ENCODE measurements at regions not wholly inside any gene's neighbourhood (a gene's known extent, or its start where the extent isn't known, plus 50 kb on each side); places are given as distances from the start of the nearest gene placed in this dataset.
A peak's percentile ranks its signal among the peaks of the same experiment; 100 is the strongest.
"Not testable (repeated sequence)": the region's sequence is repeated elsewhere in the genome, so short reads cannot be mapped to it uniquely, and the experiment has no call there.

GRCh38 chr18:56282234-56283104, 355.9 kb downstream of the TXNL1 start:
- no CpG with 5 or more reads among the region's 8 CpGs for WGBS (ENCODE audit: extremely low coverage, insufficient coverage, low lambda C conversion rate)
- Histone ChIP-seq H3K4ac (ENCODE audit: low read depth, low read length) (no peak overlapping the region), H3K4me3 (ENCODE audit: low read length) (no peak overlapping the region), H2BK120ac (ENCODE audit: low read depth, low read length) (no peak overlapping the region), H4K5ac (ENCODE audit: low read length) (no peak overlapping the region), H2BK15ac (replicated peaks; ENCODE audit: low read depth) (no peak overlapping the region), H3K27me3 (ENCODE audit: insufficient read depth, low read length, poor library complexity) (no peaks in the 10 kb centered on the region), H3K27ac (ENCODE audit: low read depth, low read length) (no peak overlapping the region), H3K4me2 (ENCODE audit: low read length) (no peak overlapping the region), H2BK5ac (ENCODE audit: low read length) (no peak overlapping the region), H3K36me3 (ENCODE audit: control insufficient read depth, insufficient read depth, low read length) (no peaks in the 10 kb centered on the region), H3K9ac (ENCODE audit: low read length) (no peak overlapping the region), H3K79me2 (ENCODE audit: control insufficient read depth, insufficient read depth, low read length) (no peaks in the 10 kb centered on the region), H3K79me1 (ENCODE audit: low read length) (no peaks in the 10 kb centered on the region), H3K18ac (ENCODE audit: low read length) (no peak overlapping the region), H3K23ac (ENCODE audit: low read length) (no peak overlapping the region), H4K8ac (ENCODE audit: low read depth, low read length) (no peak overlapping the region), H3K4me1 (ENCODE audit: control insufficient read depth, low read depth, low read length) (no peaks in the 10 kb centered on the region), H2AK5ac (ENCODE audit: low read length) (no peak overlapping the region), H3K56ac (ENCODE audit: low read length) (no peak overlapping the region)
- DNase-seq = no peak

DNA sequence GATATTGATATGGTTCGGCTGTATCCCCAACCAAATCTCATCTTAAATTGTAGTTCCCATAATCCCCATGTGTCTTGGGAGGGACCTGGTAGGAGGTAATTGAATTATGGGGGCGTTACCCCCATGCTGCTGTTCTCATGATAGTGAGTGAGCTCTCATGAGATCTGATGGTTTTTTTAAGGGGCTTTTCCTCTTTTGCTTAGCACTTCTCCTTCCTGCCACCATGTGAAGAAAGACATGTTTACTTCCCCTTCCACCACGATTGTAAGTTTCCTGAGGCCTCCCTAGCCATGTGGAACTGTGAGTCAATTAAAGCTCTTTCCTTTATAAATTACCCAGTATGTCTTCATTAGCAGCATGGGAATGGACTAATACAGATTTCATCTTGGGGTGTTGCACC, 358.6 kb downstream of the TXNL1 start:
- H3K18ac ChIP-seq (ENCODE audit: low read length); H3K56ac ChIP-seq (ENCODE audit: low read length); H4K5ac ChIP-seq (ENCODE audit: low read length); H3K23ac ChIP-seq (ENCODE audit: low read length); H3K4me3 ChIP-seq (ENCODE audit: low read length); H2BK5ac ChIP-seq (ENCODE audit: low read length); H3K36me3 ChIP-seq (ENCODE audit: control insufficient read depth, insufficient read depth, low read length); H3K4me2 ChIP-seq (ENCODE audit: low read length); H2AK5ac ChIP-seq (ENCODE audit: low read length); H3K4me1 ChIP-seq (ENCODE audit: control insufficient read depth, low read depth, low read length); H3K79me2 ChIP-seq (ENCODE audit: control insufficient read depth, insufficient read depth, low read length); DNase-seq; H3K79me1 ChIP-seq (ENCODE audit: low read length); H3K4ac ChIP-seq (ENCODE audit: low read depth, low read length); H2BK120ac ChIP-seq (ENCODE audit: low read depth, low read length); H4K8ac ChIP-seq (ENCODE audit: low read depth, low read length); H2BK15ac ChIP-seq (replicated peaks; ENCODE audit: low read depth); H3K27ac ChIP-seq (ENCODE audit: low read depth, low read length); H3K9ac ChIP-seq (ENCODE audit: low read length); H3K27me3 ChIP-seq (ENCODE audit: insufficient read depth, low read length, poor library complexity): not testable (repeated sequence)
- WGBS (ENCODE audit: extremely low coverage, insufficient coverage, low lambda C conversion rate) = no CpG with 5 or more reads among the region's 3 CpGs

DNA sequence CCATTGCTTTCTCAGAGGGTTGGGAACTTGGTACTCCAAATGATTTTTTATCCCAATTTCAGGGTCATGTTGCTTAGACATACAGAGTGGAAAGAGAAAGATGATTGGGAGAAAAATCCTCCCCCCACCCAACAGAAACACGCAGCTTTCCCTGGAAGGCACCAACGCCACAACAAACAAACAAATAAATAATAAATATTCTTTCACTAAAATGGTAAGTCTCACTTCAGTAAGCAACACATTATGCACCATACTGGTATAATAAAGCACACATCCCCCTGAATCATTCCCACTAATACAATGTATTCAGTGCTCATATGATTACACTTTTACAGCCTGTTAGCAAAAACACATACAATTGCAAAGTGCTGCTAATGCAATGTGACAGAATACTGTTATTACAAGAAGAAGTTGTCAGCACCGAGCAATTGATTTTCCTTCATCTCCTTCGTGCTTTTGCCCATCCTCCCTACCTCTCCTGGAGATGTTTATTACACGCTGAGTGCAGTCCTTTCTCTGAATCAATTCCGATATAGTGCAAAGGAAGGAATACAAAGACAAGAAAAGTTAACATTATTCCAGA, 359.9 kb downstream of the TXNL1 start:
- Histone ChIP-seq H3K79me1 (ENCODE audit: low read length) (no peaks in the 10 kb centered on the region), H2BK5ac (ENCODE audit: low read length) (no peak overlapping the region), H3K4me2 (ENCODE audit: low read length) (no peak overlapping the region), H3K27ac (ENCODE audit: low read depth, low read length) (no peak overlapping the region), H3K9ac (ENCODE audit: low read length) (no peak overlapping the region), H3K4me3 (ENCODE audit: low read length) (no peak overlapping the region), H3K36me3 (ENCODE audit: control insufficient read depth, insufficient read depth, low read length) (no peaks in the 10 kb centered on the region), H2BK120ac (ENCODE audit: low read depth, low read length) (no peak overlapping the region), H4K8ac (ENCODE audit: low read depth, low read length) (no peak overlapping the region), H4K5ac (ENCODE audit: low read length) (no peak overlapping the region), H3K79me2 (ENCODE audit: control insufficient read depth, insufficient read depth, low read length) (no peaks in the 10 kb centered on the region), H3K27me3 (ENCODE audit: insufficient read depth, low read length, poor library complexity) (no peaks in the 10 kb centered on the region), H2BK15ac (replicated peaks; ENCODE audit: low read depth) (no peak overlapping the region), H3K4ac (ENCODE audit: low read depth, low read length) (no peak overlapping the region), H3K18ac (ENCODE audit: low read length) (no peak overlapping the region), H3K23ac (ENCODE audit: low read length) (no peak overlapping the region), H3K56ac (ENCODE audit: low read length) (no peak overlapping the region), H3K4me1 (ENCODE audit: control insufficient read depth, low read depth, low read length) (no peaks in the 10 kb centered on the region), H2AK5ac (ENCODE audit: low read length) (no peak overlapping the region)
- DNase-seq = no peak
- WGBS (ENCODE audit: extremely low coverage, insufficient coverage, low lambda C conversion rate) = no CpG with 5 or more reads among the region's 6 CpGs

DNA sequence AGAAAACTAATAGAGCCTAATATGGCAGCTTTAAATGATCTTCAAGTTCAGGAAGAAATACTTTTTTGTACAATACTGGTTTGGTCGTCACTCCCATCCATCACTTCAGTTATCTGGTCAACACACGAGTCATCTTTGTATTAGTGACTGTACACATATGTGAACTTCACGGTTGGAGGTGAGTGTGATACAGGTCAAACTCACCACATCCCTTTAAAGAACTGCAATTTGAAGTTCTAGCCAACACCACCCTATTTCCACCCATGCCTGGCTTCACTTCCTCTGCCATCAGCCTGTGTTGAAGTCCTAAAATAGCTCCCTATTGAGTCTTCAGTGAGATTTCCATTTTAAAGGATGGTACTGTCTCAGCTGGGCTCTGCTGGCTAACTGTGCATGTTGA, 361.9 kb downstream of the TXNL1 start:
- Histone ChIP-seq H3K79me1 (ENCODE audit: low read length) (no peaks in the 10 kb centered on the region), H3K18ac (ENCODE audit: low read length) (no peak overlapping the region), H2BK15ac (replicated peaks; ENCODE audit: low read depth) (no peak overlapping the region), H2BK5ac (ENCODE audit: low read length) (no peak overlapping the region), H3K4me1 (ENCODE audit: control insufficient read depth, low read depth, low read length) (no peaks in the 10 kb centered on the region), H2BK120ac (ENCODE audit: low read depth, low read length) (no peak overlapping the region), H4K8ac (ENCODE audit: low read depth, low read length) (no peak overlapping the region), H4K5ac (ENCODE audit: low read length) (no peak overlapping the region), H3K4me2 (ENCODE audit: low read length) (no peak overlapping the region), H3K27me3 (ENCODE audit: insufficient read depth, low read length, poor library complexity) (no peaks in the 10 kb centered on the region), H3K23ac (ENCODE audit: low read length) (no peak overlapping the region), H3K56ac (ENCODE audit: low read length) (no peak overlapping the region), H3K27ac (ENCODE audit: low read depth, low read length) (no peak overlapping the region), H2AK5ac (ENCODE audit: low read length) (peak overlapping the region; percentile 76), H3K4ac (ENCODE audit: low read depth, low read length) (no peak overlapping the region), H3K9ac (ENCODE audit: low read length) (no peak overlapping the region), H3K79me2 (ENCODE audit: control insufficient read depth, insufficient read depth, low read length) (no peaks in the 10 kb centered on the region), H3K36me3 (ENCODE audit: control insufficient read depth, insufficient read depth, low read length) (no peaks in the 10 kb centered on the region), H3K4me3 (ENCODE audit: low read length) (no peak overlapping the region)
- no CpG with 5 or more reads among the region's 3 CpGs for WGBS (ENCODE audit: extremely low coverage, insufficient coverage, low lambda C conversion rate)
- DNase-seq = no peak

DNA sequence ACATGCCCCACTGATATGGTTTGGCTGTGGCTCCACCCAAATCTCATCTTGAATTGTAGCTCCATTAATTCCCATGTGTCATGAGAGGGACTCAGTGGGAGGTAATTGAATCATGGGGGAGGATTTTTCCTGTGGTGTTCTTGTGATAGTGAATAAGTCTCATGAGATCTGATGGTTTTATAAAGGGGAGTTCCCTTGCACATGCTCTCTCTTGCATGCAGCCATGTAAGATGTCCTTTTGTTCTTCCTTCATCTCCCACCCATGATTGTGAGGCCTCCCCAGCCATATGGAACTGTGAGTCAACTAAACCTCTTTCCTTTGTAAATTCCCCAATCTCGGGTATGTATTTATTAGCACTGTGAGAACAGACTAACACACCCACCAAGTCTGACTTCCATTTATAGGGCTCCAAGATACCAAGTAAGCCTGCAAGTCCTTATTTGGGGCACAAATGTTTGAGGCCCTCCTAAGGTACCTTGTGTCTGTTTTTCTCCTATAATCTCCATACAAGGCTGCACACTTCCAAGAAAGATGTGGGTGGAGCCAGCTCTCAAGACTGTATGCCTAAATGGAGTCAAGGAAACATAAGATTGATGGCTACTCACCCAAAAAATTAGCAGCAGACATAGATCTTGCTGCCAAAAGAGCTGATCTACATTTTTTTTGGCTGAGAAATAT, 364.7 kb downstream of the TXNL1 start:
- H2BK15ac ChIP-seq (replicated peaks; ENCODE audit: low read depth) = no peak overlapping the region
- no peak for DNase-seq
- H3K79me1 ChIP-seq (ENCODE audit: low read length) = no peaks in the 10 kb centered on the region
- no peak overlapping the region for H2AK5ac ChIP-seq (ENCODE audit: low read length)
- no peaks in the 10 kb centered on the region for H3K27me3 ChIP-seq (ENCODE audit: insufficient read depth, low read length, poor library complexity)
- H4K8ac ChIP-seq (ENCODE audit: low read depth, low read length) = no peak overlapping the region
- no peak overlapping the region for H2BK5ac ChIP-seq (ENCODE audit: low read length)
- no CpG with 5 or more reads among the region's 1 CpG for WGBS (ENCODE audit: extremely low coverage, insufficient coverage, low lambda C conversion rate)
- no peak overlapping the region for H3K56ac ChIP-seq (ENCODE audit: low read length)
- no peak overlapping the region for H3K27ac ChIP-seq (ENCODE audit: low read depth, low read length)
- no peak overlapping the region for H4K5ac ChIP-seq (ENCODE audit: low read length)
- no peak overlapping the region for H3K9ac ChIP-seq (ENCODE audit: low read length)
- H3K4me1 ChIP-seq (ENCODE audit: control insufficient read depth, low read depth, low read length) = no peaks in the 10 kb centered on the region
- H3K79me2 ChIP-seq (ENCODE audit: control insufficient read depth, insufficient read depth, low read length) = no peaks in the 10 kb centered on the region
- H3K4me2 ChIP-seq (ENCODE audit: low read length) = no peak overlapping the region
- no peak overlapping the region for H2BK120ac ChIP-seq (ENCODE audit: low read depth, low read length)
- H3K23ac ChIP-seq (ENCODE audit: low read length) = no peak overlapping the region
- H3K18ac ChIP-seq (ENCODE audit: low read length) = no peak overlapping the region
- no peak overlapping the region for H3K4ac ChIP-seq (ENCODE audit: low read depth, low read length)
- H3K36me3 ChIP-seq (ENCODE audit: control insufficient read depth, insufficient read depth, low read length) = no peaks in the 10 kb centered on the region
- H3K4me3 ChIP-seq (ENCODE audit: low read length) = no peak overlapping the region
